DMS53 (cell line): ENCODE measurements at regions not wholly inside any gene's neighbourhood (a gene's known extent, or its start where the extent isn't known, plus 50 kb on each side); places are given as distances from the start of the nearest gene placed in this dataset.
A peak's percentile ranks its signal among the peaks of the same experiment; 100 is the strongest.
"Not testable (repeated sequence)": the region's sequence is repeated elsewhere in the genome, so short reads cannot be mapped to it uniquely, and the experiment has no call there.

ENCODE experiments used
- DNase-seq: peaks from one replicate; lab custom pipeline; 2025; lab: John Stamatoyannopoulos, UW

- DNase-seq: no peak
Measured at GRCh38 chr3:15851735-15852134, 54.0 kb upstream of the ANKRD28 start.

DNA sequence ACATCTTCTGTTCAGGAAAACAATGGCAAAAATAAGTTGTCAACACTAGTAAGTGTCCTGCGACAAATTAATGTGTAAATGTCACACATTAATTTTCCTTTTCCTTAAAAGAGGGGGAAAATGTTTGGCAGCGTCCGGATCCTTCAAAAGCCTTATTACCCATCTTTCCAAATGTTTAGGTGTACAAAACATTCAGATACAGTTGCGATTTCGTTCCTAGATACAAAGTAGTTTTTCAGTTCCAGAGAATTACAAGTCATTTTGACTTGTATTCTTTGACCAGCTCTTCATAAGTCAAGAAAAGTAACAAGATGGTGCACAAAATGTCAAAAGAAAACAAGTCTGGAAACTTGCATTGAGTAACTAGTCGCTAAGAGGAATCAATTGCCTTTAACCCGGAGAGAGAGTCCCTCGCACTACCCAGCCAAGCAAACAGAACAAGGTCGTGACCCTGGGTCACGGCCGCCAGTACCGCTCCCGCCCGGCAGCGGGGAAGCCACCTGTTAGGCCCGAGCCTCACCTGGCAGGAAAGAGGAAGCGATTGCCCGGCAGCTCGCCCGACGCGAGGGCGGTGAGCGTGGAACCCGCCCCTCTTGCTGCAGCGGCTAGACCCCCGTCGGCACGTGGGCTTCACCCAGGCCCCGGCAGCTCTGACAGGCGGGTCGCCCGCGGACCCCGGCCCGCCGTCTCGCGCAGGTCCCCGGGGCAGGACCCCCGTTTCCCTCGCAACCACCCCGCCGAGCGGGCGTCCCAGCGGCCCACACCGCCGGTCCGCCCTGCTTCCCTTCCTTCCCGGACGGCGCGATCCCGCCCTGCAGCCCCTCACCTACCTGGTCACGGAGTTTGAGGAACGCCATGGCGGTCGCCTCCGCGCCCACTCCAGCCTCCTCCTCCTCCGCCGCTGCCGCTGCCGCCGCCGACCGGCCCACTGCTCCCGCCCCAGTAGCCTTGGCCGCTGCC, 61.0 kb upstream of the ANKRD28 start:
- peak; percentile 74 for DNase-seq

GRCh38 chr3:15859507-15860013, 61.8 kb upstream of the ANKRD28 start:
- peak; percentile 85 for DNase-seq

DNA sequence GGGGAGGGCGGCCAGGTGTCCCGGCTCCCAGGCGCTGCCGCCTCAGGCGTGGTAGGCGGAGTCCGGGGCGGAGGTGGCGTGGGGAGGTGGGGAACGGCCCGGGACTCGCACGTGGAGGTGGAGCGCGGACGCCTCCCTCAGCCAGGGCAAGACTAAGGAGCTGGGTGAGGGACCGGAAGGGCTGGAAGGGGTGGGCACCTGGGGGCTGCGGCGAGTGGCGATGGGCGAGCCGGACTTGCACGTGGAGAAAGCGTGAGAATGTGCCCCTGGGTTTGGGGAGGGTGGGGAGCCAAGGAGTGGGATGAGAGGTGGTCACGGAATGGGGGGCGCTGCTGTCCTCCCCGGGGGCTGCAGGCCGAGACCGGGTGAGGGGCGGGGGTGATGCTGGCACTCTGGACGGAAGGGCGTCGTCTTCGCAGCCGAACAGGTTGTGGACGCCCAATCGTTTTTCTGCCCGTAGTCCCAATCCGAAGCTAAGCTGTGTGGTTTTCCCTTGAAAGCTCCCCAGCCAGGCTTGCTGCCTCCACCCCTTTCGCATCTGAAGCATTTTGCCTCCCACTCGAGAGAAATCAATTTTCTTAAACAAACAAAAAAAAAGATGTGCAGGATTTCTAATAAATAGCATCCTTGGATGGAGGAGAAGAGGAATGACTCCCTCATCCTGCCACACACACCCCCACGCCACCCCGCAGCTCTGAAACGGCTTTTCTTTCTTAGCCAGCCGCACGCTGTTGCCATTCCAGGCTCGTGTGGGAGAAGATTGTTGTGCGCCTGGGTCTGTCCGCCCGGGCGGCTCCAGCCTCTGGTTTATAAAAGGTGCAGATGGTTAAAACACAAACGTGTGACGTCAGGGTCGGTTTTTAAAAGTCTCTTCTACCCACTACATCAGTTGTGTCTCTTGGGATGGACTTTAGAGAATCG, 62.5 kb upstream of the ANKRD28 start:
- peak; percentile 85 for DNase-seq

DNA sequence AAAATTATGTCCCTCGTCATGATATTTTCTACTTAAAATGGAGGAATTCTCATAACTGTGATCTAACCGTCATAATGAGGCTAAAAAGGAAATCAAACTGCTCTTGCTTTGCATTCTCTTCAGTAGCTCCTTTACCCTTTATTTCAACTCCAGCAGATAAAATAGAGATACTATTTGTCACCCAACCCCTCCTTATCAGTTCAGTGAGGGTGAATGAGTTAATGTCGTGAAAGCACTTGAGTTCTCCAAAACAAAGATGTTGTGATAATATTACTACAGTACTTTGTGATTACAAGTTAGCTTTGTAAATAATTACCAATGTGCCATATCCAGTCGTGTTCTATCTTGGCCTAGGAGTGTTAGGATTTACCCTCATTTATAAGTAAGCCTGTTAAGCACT, 63.4 kb upstream of the ANKRD28 start:
- DNase-seq: peak; percentile 0

GRCh38 chr3:15872807-15873206, 75.0 kb upstream of the ANKRD28 start:
- DNase-seq: no peak

GRCh38 chr3:15873415-15873814, 75.6 kb upstream of the ANKRD28 start:
- DNase-seq: no peak

DNA sequence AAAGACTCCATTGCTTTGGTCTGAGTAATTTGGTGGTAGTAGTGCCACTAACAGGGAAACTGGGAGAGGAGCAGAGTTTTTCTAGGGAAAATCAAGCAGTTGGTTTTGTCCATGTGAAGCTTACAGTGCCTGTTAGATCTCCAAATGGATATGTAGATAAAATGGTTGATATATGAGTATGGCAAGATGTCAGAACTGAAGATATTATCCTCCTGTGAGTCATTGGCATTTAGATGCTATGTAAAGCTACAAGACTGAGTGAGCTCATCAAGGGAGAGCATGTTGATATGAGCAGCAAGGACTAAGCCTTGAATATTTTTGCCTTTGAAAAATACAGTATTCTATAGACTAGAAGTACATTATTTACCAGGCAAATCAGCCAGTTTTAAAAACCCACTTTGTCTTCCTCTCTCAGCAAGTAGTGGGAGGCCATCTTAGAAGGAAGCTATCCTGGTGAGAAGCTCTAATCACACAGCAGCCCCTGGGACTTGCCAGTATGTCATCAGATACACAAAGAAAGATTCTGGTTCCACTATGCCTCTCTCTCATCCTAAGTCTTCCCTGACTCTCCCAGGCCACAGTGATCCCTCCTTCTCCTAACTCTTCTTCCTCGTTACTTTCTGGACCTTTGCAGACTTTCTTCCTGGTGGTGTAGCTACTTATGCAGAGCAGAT, 77.4 kb upstream of the ANKRD28 start:
- DNase-seq: no peak

DNA sequence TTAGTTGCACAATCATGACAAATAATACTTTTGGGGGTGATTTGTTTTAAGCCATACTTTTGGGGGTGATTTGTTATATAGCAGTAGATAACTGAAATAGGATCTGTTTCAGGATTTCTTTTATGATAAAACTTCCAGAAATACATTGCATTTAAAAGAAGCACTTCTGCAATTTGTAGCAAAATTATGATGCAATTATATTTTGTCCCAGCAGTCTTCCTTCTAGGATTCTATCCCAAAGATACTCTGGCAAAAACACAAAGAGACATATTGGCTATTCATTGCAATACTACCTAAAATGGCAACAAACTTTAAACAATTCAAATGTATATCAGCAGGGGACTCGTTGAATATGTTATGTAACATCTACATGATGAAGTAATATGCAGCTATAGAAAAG, 78.9 kb upstream of the ANKRD28 start:
- no peak for DNase-seq

- DNase-seq: no peak
Measured at GRCh38 chr3:15877813-15878212, 80.0 kb upstream of the ANKRD28 start.

DNA sequence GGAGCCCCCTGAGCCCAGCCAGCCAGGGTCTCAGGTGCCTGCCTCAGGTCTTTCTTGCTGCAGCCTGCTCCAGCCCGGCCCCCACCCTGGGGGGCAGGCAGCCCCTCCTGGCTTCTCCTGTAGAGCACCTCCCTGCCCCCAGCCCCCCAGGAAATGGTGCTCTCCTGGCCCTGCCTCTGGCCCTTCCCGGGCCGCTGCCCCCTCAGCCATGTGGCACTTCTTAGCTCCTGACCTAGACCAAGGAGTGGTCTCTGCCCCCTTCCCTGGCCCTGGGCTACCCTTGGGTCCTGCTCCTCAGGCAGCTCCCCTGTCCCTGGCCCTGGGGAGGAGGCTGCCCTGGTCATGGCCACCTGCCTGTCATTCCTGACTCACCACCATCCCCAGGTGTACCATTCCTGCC, 82.0 kb upstream of the ANKRD28 start:
- not testable (repeated sequence) for DNase-seq

- DNase-seq: no peak
Measured at GRCh38 chr3:15882577-15882976, 84.8 kb upstream of the ANKRD28 start.

- no peak for DNase-seq
Measured at GRCh38 chr3:15884132-15884531, 86.4 kb upstream of the ANKRD28 start.

DNA sequence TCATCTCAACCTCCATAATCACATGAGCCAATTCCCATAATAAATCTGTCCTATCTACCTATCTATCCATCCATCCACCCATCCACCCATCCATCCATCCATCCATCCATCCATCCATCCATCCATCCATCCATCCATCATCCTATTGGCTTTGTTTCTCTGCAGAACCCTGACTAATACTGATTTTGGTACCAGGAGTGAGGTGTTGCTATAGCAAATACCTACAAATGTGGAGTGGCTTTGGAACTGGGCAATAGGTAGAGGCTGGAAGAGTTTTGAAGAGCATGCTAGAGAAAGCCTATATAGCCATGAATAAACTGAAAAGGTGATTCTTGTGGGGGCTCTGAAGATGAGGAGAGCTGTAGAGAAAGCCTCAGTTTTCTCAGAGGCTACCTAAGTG, 88.7 kb upstream of the ANKRD28 start:
- DNase-seq: no peak

DNA sequence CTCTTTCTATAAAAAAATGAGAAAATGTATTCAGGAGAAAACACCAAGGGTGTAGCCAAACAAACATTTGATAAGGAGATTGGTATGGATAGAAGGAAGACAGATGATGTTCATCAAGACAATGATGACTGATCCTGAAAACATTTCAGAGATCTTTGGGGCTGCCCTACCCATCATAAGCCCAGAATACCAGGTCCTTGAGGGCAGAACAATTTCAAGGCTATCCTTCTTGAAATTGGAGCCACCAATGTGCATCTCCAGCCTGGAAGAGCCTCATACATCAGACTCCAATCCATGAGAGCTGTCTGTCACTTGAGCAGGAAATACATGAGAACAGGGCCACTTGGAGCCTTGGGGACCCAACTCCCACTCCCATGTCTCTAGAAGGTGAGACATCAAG, 89.5 kb upstream of the ANKRD28 start:
- no peak for DNase-seq

GRCh38 chr3:15889936-15890335, 92.2 kb upstream of the ANKRD28 start:
- DNase-seq: no peak

- DNase-seq: peak; percentile 1
Measured at GRCh38 chr3:15892311-15893227, 94.8 kb upstream of the ANKRD28 start.

DNA sequence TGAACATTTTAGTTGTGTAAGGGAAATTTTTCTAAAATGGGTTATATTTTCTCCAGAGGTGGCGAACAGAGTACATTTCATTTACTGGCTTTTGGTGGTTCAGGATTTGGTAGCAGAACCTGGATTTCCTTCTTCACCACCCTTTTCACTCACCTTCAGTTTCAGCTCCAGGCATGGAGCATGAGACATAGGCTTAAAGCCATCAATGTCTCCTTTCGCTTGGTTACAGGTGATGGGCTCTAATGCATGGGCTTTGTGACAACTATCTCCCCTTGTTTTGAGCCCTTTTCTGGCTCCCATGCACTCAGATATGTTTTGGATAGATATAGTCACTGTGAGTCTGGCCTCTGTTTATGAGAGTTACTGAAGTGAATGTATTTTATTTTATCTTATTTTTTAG, 96.6 kb upstream of the ANKRD28 start:
- no peak for DNase-seq

DNA sequence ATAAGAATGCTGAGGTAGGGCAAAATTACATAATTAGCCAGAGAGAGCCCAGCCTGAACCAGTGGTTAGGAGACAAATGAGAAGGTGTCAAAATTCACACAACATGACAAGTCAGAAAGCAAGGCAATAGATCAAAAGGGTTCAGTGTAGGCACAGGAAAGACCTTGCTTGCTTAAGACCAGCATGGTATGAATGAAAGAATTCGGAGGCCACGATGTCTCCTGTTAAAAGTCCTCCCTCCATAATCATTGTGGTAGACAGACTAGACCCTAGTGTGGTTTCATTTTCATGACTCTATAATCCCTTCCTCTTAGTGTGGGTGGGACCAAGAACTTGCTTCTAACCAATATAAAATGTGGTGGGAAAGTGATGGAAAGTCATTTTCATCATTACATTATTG, 98.7 kb upstream of the ANKRD28 start:
- no peak for DNase-seq

DNA sequence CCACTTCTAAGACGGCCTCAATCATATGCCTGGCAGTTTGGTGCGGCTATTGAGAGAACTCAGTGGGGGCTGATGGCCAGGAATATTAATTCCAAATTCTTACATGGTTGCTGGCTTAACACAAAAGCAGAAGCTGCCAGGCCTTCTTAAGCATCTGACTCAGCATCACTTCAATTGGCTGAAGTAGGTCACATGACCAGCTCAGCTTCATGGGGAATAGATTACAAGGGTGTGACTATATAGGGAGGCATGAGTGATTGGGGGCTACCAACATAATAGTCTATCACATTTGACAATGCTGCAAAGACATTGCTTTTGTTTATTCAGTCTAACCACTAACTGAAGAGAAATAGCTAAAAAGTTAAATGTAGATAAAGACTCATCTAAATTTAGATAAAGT, 101.6 kb upstream of the ANKRD28 start:
- peak; percentile 20 for DNase-seq

GRCh38 chr3:15903164-15903563, 105.4 kb upstream of the ANKRD28 start:
- DNase-seq: no peak
